Gastrocnemius medialis (tissue), 4 donors: ENCODE measurements at regions not wholly inside any gene's neighbourhood (a gene's known extent, or its start where the extent isn't known, plus 50 kb on each side); places are given as distances from the start of the nearest gene placed in this dataset.
A peak's percentile ranks its signal among the peaks of the same experiment; 100 is the strongest.

Source experiments
- ATAC-seq, 2 donors: fragments of 150-250 bp; one replicate each; pipeline ENCODE4 v1.9.1; 2016
- DNase-seq, 2 donors: peaks; one replicate each; pipeline ENCODE4 v3.0.0-alpha.2; 2019
- H3K27ac ChIP-seq, 4 donors: fragments of 200-600 bp; sonication (generic); 1 replicate in 1 of 4; 2 replicates in 3 of 4; pipeline ENCODE4 v1.5.1; 2016 to 2018; ENCODE audit warnings: mild to moderate bottlenecking in 2 of 4, moderate library complexity in 1 of 4
- H3K27me3 ChIP-seq, 3 donors: fragments of 200-600 bp; sonication (generic) in 2 of 3; 1 replicate in 1 of 3; 2 replicates in 2 of 3; pipeline versions ENCODE4 v1.5.1 to v1.6.0; 2016 to 2019; ENCODE audit warnings: mild to moderate bottlenecking in 1 of 3, moderate library complexity in 1 of 3
- H3K36me3 ChIP-seq, 2 donors: fragments of 200-600 bp; sonication (generic) in 1 of 2; one replicate each; pipeline ENCODE4 v1.5.1; 2017 to 2018
- H3K4me1 ChIP-seq, 2 donors: fragments of 200-600 bp; sonication (generic) in 1 of 2; one replicate each; pipeline ENCODE4 v1.5.1; 2016 to 2017; ENCODE audit warnings: mild to moderate bottlenecking in 2 of 2
- H3K4me3 ChIP-seq, 4 donors: fragments of 200-600 bp; sonication (generic) in 3 of 4; 1 replicate in 1 of 4; 2 replicates in 3 of 4; pipeline ENCODE4 v1.5.1; 2016 to 2019; ENCODE audit warnings: mild to moderate bottlenecking in 2 of 4
- H3K9me3 ChIP-seq, 3 donors: fragments of 200-600 bp; sonication (generic) in 2 of 3; 1 replicate in 1 of 3; 2 replicates in 2 of 3; pipeline ENCODE4 v1.5.1; 2016 to 2019
- POLR2A ChIP-seq, 2 donors: fragments of 450-650 bp; IDR thresholded peaks; one replicate each; pipeline ENCODE4 v1.6.1; 2017; ENCODE audit warnings: antibody characterized with exemption in 2 of 2, mild to moderate bottlenecking in 2 of 2, moderate library complexity in 2 of 2
- in situ Hi-C, 4 donors: fragments of 200-750 bp; cut with MboI; loops; one replicate each; pipeline versions ENCODE4 v1.15.0 to v1.8.0; 2017; ENCODE audit warnings: low sequenced_read_pairs in 4 of 4
- intact Hi-C: fragments of 100-400 bp; cut with DNase I; formaldehyde crosslinking; loops from one replicate; pipeline ENCODE4 v1.15.1; 2023; ENCODE audit warnings: low total_unique reads
- TF ChIP-seq, protein P1 (sequence below), 5 experiments: fragments of 450-650 bp in 3 of 5; fragments of 200-600 bp in 2 of 5; sonication (generic) in 2 of 5; IDR thresholded peaks in 4 of 5; conservative IDR thresholded peaks in 1 of 5; 1 replicate in 4 of 5; 2 replicates in 1 of 5; pipeline ENCODE4 v1.5.1; 2016 to 2019; ENCODE audit warnings: antibody characterized with exemption in 5 of 5, mild to moderate bottlenecking in 3 of 5, moderate library complexity in 3 of 5

DNA sequence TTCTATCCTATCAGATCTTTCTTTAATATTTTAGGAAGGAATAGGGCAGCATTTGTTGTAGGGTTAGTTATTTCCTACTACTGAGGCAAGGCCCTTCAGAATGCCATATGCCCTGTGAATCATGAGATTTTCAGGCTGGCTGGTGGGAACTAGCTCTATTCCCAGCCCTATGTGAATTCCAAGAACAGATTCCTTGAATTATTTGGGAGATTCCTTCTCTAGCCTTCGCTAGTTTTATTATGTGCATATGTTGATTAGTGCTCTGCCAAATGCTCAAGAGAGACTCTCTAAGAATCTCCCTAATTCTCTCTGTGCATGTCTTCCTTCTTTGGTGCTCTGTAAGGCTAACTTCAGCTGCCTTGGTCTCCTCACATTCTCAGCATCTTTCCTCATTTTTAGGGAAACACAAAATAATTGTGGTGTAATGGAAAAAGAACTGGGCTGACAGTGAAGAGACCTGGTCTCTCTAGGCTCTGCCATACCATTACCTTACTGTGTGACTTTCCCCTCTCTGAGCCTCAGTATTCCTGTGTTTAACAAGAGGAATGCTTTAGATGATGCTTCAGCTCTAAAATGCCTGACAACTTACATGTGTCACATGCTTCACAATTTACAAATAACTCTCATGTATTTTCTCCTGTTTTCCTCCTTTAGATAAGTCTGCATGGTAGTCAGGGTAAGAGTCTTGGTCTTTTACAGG is 79.7 kb downstream of the VMA21 start:
- ATAC-seq (no peak), DNase-seq (no peak)
- H3K4me1 ChIP-seq: no peaks in the 10 kb centered on the region
- no peaks in the 10 kb centered on the region for H3K36me3 ChIP-seq
- in situ Hi-C loops: no loop called here
- no peaks in the 10 kb centered on the region for H3K27me3 ChIP-seq
- no peak for TF ChIP-seq POLR2A (IDR thresholded peaks at IDR 0.05)
- TF ChIP-seq, protein P1, sequence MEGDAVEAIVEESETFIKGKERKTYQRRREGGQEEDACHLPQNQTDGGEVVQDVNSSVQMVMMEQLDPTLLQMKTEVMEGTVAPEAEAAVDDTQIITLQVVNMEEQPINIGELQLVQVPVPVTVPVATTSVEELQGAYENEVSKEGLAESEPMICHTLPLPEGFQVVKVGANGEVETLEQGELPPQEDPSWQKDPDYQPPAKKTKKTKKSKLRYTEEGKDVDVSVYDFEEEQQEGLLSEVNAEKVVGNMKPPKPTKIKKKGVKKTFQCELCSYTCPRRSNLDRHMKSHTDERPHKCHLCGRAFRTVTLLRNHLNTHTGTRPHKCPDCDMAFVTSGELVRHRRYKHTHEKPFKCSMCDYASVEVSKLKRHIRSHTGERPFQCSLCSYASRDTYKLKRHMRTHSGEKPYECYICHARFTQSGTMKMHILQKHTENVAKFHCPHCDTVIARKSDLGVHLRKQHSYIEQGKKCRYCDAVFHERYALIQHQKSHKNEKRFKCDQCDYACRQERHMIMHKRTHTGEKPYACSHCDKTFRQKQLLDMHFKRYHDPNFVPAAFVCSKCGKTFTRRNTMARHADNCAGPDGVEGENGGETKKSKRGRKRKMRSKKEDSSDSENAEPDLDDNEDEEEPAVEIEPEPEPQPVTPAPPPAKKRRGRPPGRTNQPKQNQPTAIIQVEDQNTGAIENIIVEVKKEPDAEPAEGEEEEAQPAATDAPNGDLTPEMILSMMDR (IDR thresholded peaks at IDR 0.05 in 4 of 5, conservative IDR thresholded peaks at IDR 0.05 in 1 of 5): no peak
- no peaks in the 10 kb centered on the region for H3K9me3 ChIP-seq
- intact Hi-C loops: no loop called here
- H3K27ac ChIP-seq: no peak overlapping the region
- H3K4me3 ChIP-seq: no peak overlapping the region

- intact Hi-C loops: no loop called here
- no peaks in the 10 kb centered on the region for H3K4me1 ChIP-seq
Measured at GRCh38 chrX:151478058-151478457, 81.1 kb downstream of the VMA21 start.

GRCh38 chrX:151488677-151489076 is 74.8 kb upstream of the PASD1 start:
- H3K4me1 ChIP-seq: no peaks in the 10 kb centered on the region
- H3K27me3 ChIP-seq: no peaks in the 10 kb centered on the region
- H3K4me3 ChIP-seq: no peak overlapping the region
- H3K27ac ChIP-seq: no peak overlapping the region
- in situ Hi-C loops: loop anchor here in 1 of 4 donors (10.0 kb wide), 1 partner anchor 64 kb away; no protein-coding TSS in a partner anchor
- intact Hi-C loops: loop anchor here (10.0 kb wide), 1 partner anchor 336 kb away; no protein-coding TSS in a partner anchor
- DNase-seq (no peak), ATAC-seq (no peak)
- H3K9me3 ChIP-seq: no peaks in the 10 kb centered on the region
- no peaks in the 10 kb centered on the region for H3K36me3 ChIP-seq
- TF ChIP-seq, protein P1 (IDR thresholded peaks at IDR 0.05 in 4 of 5, conservative IDR thresholded peaks at IDR 0.05 in 1 of 5): no peak
- TF ChIP-seq POLR2A (IDR thresholded peaks at IDR 0.05): no peak

More at GRCh38 chrX:151478058-151478457, 81.1 kb downstream of the VMA21 start:
- in situ Hi-C loops: no loop called here
- H3K9me3 ChIP-seq: no peaks in the 10 kb centered on the region
- H3K36me3 ChIP-seq: no peaks in the 10 kb centered on the region
- TF ChIP-seq POLR2A (IDR thresholded peaks at IDR 0.05): no peak
- TF ChIP-seq, protein P1 (IDR thresholded peaks at IDR 0.05 in 4 of 5, conservative IDR thresholded peaks at IDR 0.05 in 1 of 5): no peak
- no peak overlapping the region for H3K27ac ChIP-seq
- no peak for ATAC-seq
- H3K27me3 ChIP-seq: no peaks in the 10 kb centered on the region
- DNase-seq: no peak
- H3K4me3 ChIP-seq: no peak overlapping the region

DNA sequence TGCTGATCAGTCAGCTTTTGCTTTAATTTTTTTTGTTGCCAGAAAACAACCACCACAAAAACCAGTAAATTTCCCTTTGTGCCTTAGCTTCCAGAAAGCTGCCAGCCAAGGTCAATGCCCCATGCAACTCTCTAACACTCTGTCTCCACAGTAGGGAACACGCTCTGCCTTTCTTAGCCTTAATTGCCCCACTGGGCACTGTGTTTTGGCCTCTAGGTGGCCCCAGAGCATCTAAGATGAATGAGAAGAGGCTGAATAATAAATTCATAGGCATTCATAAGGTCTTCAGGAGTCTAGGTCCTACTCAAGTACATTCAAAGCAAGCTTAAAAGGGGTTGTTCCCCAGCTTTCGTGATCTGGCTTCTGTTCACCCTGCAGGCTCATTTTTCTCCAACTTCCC is 57.7 kb upstream of the PASD1 start:
- TF ChIP-seq, protein P1 (IDR thresholded peaks at IDR 0.05 in 4 of 5, conservative IDR thresholded peaks at IDR 0.05 in 1 of 5): peak in 2 of 5 experiments; percentile 7 to 12
- TF ChIP-seq POLR2A (IDR thresholded peaks at IDR 0.05): no peak
- H3K4me1 ChIP-seq: no peaks in the 10 kb centered on the region
- ATAC-seq (no peak), DNase-seq (no peak)
- no peaks in the 10 kb centered on the region for H3K36me3 ChIP-seq
- H3K27ac ChIP-seq: no peak overlapping the region
- in situ Hi-C loops (no loop called here), intact Hi-C loops (no loop called here)
- peaks cover 0 to 4% (median 0%) of the 10 kb centered on the region in 3 donors for H3K27me3 ChIP-seq
- H3K9me3 ChIP-seq: no peaks in the 10 kb centered on the region
- H3K4me3 ChIP-seq: no peak overlapping the region
